Ascending aorta (tissue), 2 donors: ENCODE measurements at regions not wholly inside any gene's neighbourhood (a gene's known extent, or its start where the extent isn't known, plus 50 kb on each side); places are given as distances from the start of the nearest gene placed in this dataset.

Experiments used
- DNase-seq, 2 donors: peaks; one replicate each; pipeline ENCODE4 v3.0.0-alpha.2; 2019; ENCODE audit warnings: low spot score in 2 of 2
- H3K27ac ChIP-seq, 2 donors: fragments of 200-600 bp; sonication (generic); one replicate each; pipeline ENCODE4 v1.5.1; 2016 to 2017; ENCODE audit warnings: mild to moderate bottlenecking in 1 of 2
- H3K27me3 ChIP-seq: fragments of 200-600 bp; sonication (generic); one replicate; pipeline ENCODE4 v1.5.1; 2017
- H3K36me3 ChIP-seq, 2 donors: fragments of 200-600 bp; sonication (generic); one replicate each; pipeline ENCODE4 v1.5.1; 2016
- H3K4me1 ChIP-seq, 2 donors: fragments of 200-600 bp; sonication (generic); one replicate each; pipeline ENCODE4 v1.5.1; 2016 to 2017; ENCODE audit warnings: mild to moderate bottlenecking in 1 of 2
- H3K4me3 ChIP-seq, 2 donors: fragments of 200-600 bp; sonication (generic); one replicate each; pipeline ENCODE4 v1.5.1; 2016 to 2017; ENCODE audit warnings: mild to moderate bottlenecking in 1 of 2
- H3K9me3 ChIP-seq, 2 donors: fragments of 200-600 bp; sonication (generic); one replicate each; pipeline ENCODE4 v1.5.1; 2016
- CTCF ChIP-seq, 3 experiments: fragments of 200-600 bp in 2 of 3; fragments of 450-650 bp in 1 of 3; sonication (generic) in 2 of 3; IDR thresholded peaks; one replicate each; pipeline ENCODE4 v1.5.1; 2016 to 2019; ENCODE audit warnings: antibody characterized with exemption in 3 of 3, mild to moderate bottlenecking in 1 of 3, moderate library complexity in 1 of 3
- intact Hi-C: fragments of 100-400 bp; cut with DNase I; formaldehyde crosslinking; loops from one replicate; pipeline ENCODE4 v1.15.1; 2023

- Histone ChIP-seq H3K9me3 (no peaks in the 10 kb centered on the region), H3K36me3 (no peaks in the 10 kb centered on the region), H3K27ac (no peak overlapping the region), H3K4me1 (no peaks in the 10 kb centered on the region), H3K27me3 (no peaks in the 10 kb centered on the region), H3K4me3 (no peak overlapping the region)
- TF ChIP-seq CTCF (IDR thresholded peaks at IDR 0.05), result no peak
- intact Hi-C loops, result no loop called here
- DNase-seq, result no peak
Measured at GRCh38 chr2:753123-753522, 75.9 kb upstream of the TMEM18 start.

GRCh38 chr2:751474-751873, 74.3 kb upstream of the TMEM18 start:
- no peaks in the 10 kb centered on the region for H3K9me3 ChIP-seq
- H3K36me3 ChIP-seq, result no peaks in the 10 kb centered on the region
- H3K27me3 ChIP-seq, result no peaks in the 10 kb centered on the region
- intact Hi-C loops, result no loop called here
- no peak overlapping the region for H3K4me3 ChIP-seq
- no peak for DNase-seq
- H3K27ac ChIP-seq, result no peak overlapping the region
- no peaks in the 10 kb centered on the region for H3K4me1 ChIP-seq
- TF ChIP-seq CTCF (IDR thresholded peaks at IDR 0.05), result no peak

GRCh38 chr2:750628-751027, 73.4 kb upstream of the TMEM18 start:
- Histone ChIP-seq H3K9me3 (no peaks in the 10 kb centered on the region), H3K4me1 (no peaks in the 10 kb centered on the region), H3K36me3 (no peaks in the 10 kb centered on the region), H3K27me3 (no peaks in the 10 kb centered on the region), H3K27ac (no peak overlapping the region), H3K4me3 (no peak overlapping the region)
- intact Hi-C loops, result no loop called here
- TF ChIP-seq CTCF (IDR thresholded peaks at IDR 0.05), result no peak
- no peak for DNase-seq

GRCh38 chr2:747762-748351, 70.7 kb upstream of the TMEM18 start:
- no peaks in the 10 kb centered on the region for H3K27me3 ChIP-seq
- intact Hi-C loops, result no loop called here
- no peak for DNase-seq
- no peaks in the 10 kb centered on the region for H3K4me1 ChIP-seq
- TF ChIP-seq CTCF (IDR thresholded peaks at IDR 0.05), result no peak
- no peaks in the 10 kb centered on the region for H3K36me3 ChIP-seq
- H3K4me3 ChIP-seq, result no peak overlapping the region
- H3K9me3 ChIP-seq, result no peaks in the 10 kb centered on the region
- H3K27ac ChIP-seq, result no peak overlapping the region

GRCh38 chr2:746697-747096, 69.5 kb upstream of the TMEM18 start:
- intact Hi-C loops, result no loop called here
- no peak for TF ChIP-seq CTCF (IDR thresholded peaks at IDR 0.05)
- no peaks in the 10 kb centered on the region for H3K4me1 ChIP-seq
- H3K4me3 ChIP-seq, result no peak overlapping the region
- no peaks in the 10 kb centered on the region for H3K9me3 ChIP-seq
- DNase-seq, result no peak
- H3K27me3 ChIP-seq, result no peaks in the 10 kb centered on the region
- H3K36me3 ChIP-seq, result no peaks in the 10 kb centered on the region
- no peak overlapping the region for H3K27ac ChIP-seq

- no peak for TF ChIP-seq CTCF (IDR thresholded peaks at IDR 0.05)
- Histone ChIP-seq H3K4me1 (peaks cover 4% of the 10 kb centered on the region in 2 donors), H3K27me3 (no peaks in the 10 kb centered on the region), H3K36me3 (no peaks in the 10 kb centered on the region), H3K9me3 (no peaks in the 10 kb centered on the region), H3K4me3 (no peak overlapping the region), H3K27ac (no peak overlapping the region)
- intact Hi-C loops, result no loop called here
- no peak for DNase-seq
Measured at GRCh38 chr2:744088-744487, 66.9 kb upstream of the TMEM18 start.
